ENCODE measurements at regions not wholly inside any gene's neighbourhood (a gene's known extent, or its start where the extent isn't known, plus 50 kb on each side); places are given as distances from the start of the nearest gene placed in this dataset.

DNA sequence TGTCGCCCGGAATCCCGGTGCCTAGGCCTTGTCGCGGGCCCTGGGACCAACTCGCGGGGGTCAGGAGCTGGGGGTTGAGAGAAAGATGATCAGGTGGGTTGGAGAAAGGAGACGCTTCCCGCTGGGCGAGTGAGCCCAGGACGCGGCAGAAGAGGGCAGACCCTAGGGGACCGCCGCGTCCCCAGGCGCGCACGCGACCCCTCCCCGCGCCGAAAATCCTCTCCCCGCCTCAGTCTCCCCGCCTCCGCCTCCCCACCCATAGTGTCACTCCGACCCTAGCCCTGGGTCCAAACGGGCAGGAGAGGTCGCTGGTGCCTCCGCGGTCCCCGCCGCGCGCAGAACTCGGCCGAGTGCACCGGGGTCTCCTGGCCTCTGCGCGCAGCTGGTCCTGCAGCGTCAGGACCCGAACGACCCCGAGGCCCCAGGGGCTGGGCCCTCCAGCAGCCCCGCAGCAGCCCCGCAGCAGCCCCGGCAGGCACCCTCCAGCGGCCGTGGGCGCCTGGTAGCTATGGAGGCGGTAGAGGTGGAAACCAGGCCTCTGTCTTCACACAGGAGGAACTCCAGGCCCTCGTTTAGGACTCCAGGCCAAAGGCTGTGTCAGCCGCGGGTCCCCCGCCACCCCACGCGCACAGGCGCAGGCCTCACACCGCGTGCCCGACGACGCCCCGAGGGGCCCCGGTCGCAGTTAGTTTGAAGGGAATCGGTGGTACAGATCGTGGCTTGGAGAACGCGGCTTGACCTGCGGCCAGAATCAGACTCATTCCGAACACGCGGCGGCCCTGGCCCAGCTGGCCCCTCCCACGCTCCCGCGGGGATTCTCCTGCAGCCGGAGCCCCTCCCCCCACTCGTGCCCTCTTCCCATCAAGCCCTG, 60.1 kb upstream of the EIF5 start:
- TF ChIP-seq, protein P1, sequence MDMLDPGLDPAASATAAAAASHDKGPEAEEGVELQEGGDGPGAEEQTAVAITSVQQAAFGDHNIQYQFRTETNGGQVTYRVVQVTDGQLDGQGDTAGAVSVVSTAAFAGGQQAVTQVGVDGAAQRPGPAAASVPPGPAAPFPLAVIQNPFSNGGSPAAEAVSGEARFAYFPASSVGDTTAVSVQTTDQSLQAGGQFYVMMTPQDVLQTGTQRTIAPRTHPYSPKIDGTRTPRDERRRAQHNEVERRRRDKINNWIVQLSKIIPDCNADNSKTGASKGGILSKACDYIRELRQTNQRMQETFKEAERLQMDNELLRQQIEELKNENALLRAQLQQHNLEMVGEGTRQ (IDR thresholded peaks at IDR 0.05; ENCODE audit: low read depth, low read length): no peak
- TF ChIP-seq CTCF (conservative IDR thresholded peaks at IDR 0.05; ENCODE audit: low read depth, low read length) (no peak), RFX5 (IDR thresholded peaks at IDR 0.05; ENCODE audit: low read depth, low read length) (no peak), RAD21 (IDR thresholded peaks at IDR 0.05; ENCODE audit: low read length) (no peak), POLR2A (IDR thresholded peaks at IDR 0.05; ENCODE audit: low read depth, low read length) (no peak), MAFK (IDR thresholded peaks at IDR 0.05; ENCODE audit: low read depth, low read length) (no peak), SMC3 (IDR thresholded peaks at IDR 0.05; ENCODE audit: low read depth, low read length) (no peak), FOS (IDR thresholded peaks at IDR 0.05; ENCODE audit: low read depth, low read length) (no peak)
